ENCODE measurements at regions not wholly inside any gene's neighbourhood (a gene's known extent, or its start where the extent isn't known, plus 50 kb on each side); places are given as distances from the start of the nearest gene placed in this dataset.
"Not testable (repeated sequence)": the region's sequence is repeated elsewhere in the genome, so short reads cannot be mapped to it uniquely, and the experiment has no call there.

DNA sequence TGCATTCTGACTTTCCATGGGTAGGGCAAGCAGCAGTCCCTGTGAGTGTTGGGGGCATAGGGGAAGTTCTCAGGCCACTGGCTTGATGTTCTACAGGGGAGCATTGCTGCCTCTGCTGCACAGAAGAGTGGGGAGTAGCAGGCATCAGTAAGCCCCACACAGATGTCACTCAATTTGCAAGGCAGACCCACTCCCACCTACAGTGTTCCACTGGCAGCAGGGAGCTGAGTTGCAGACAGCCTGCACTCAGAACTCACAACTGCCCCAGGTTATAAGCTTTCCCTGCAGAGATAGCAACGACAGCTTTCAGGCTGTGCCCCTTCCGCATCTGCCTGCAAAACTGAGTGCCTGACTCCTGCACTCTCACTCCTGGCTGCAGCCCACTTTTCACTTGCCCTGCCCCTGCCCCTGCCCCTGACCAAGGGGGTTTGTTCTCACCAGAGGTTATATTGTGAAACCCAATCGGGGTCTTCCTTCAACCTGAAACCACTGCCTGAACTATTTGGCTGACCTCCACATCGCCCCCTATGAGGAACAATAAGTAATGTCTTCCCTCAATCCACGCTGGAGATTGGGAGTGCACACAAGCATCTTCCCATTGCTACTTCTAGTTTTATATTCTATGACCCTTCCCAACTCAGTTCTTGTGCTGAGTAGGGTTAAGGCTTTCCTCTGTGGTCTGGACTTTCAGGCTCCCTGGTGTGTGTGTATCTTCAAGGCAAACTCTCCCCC lies 227.4 kb upstream of the CXorf51B start:
- Mint-ChIP-seq H3K4me1 (no peaks in the 10 kb centered on the region), H3K27ac (no peak overlapping the region), H3K9me3 (ENCODE audit: low read depth) (peaks cover 3% of the 10 kb centered on the region), H3K4me3 (no peak overlapping the region), H3K36me3 (ENCODE audit: low read depth) (no peaks in the 10 kb centered on the region), H3K27me3 (no peaks in the 10 kb centered on the region)
- no peak for DNase-seq
- intact Hi-C loops (cut with DNase I, micrococcal nuclease) = no loop called here
- ATAC-seq = no peak
- CTCF ChIA-PET = no interaction called here
- POLR2A ChIA-PET = no interaction called here

DNA sequence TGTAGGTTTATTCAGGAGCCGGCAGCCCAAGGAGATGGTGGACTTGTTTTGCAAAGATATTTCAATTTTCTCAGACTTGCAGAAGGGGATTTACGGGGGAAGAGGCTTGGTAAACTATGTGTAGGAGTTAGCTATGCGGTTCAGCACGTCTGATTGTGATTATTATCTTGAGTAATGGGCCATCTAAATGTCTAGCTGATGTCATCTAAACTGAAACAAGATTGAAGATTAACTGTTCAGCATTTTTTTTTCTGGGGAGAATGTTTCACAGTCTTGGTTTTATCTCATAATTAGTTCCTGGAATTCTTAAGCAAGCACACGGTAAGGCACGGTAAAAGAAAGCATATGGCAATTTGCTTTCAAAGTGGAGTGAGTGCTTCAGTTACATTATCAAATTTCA lies 207.3 kb upstream of the CXorf51B start:
- Mint-ChIP-seq H3K27me3 (no peaks in the 10 kb centered on the region), H3K36me3 (ENCODE audit: low read depth) (no peaks in the 10 kb centered on the region), H3K4me3 (no peak overlapping the region), H3K4me1 (no peaks in the 10 kb centered on the region), H3K27ac (no peak overlapping the region), H3K9me3 (ENCODE audit: low read depth) (peaks cover under 1% of the 10 kb centered on the region)
- POLR2A ChIA-PET = no interaction called here
- intact Hi-C loops (cut with DNase I, micrococcal nuclease) = no loop called here
- DNase-seq = no peak
- CTCF ChIA-PET = no interaction called here
- ATAC-seq = no peak

DNA sequence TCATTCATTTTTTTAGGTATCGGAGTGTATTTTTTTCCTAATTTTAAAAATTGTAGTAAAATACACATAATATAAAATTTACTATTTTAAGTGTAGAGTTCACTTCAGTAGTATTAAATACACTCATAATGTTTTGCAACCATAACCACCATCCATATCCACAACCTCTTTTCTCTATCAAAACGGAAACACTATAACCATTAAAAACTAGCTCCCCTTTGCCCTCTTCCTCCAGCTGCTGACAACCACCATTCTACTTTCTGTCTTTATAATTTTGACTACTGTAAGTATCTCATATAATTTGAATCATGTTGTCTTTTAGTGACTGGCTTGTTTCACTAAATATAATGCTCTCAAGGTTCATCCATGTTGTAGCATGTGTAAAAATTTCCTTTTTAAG lies 205.4 kb upstream of the CXorf51B start:
- H3K36me3 Mint-ChIP-seq (ENCODE audit: low read depth) = no peaks in the 10 kb centered on the region
- ATAC-seq (no peak), DNase-seq (no peak)
- H3K27ac Mint-ChIP-seq = no peak overlapping the region
- no peaks in the 10 kb centered on the region for H3K4me1 Mint-ChIP-seq
- no peaks in the 10 kb centered on the region for H3K27me3 Mint-ChIP-seq
- intact Hi-C loops (cut with DNase I, micrococcal nuclease) = no loop called here
- POLR2A ChIA-PET = no interaction called here
- CTCF ChIA-PET = no interaction called here
- no peak overlapping the region for H3K4me3 Mint-ChIP-seq
- H3K9me3 Mint-ChIP-seq (ENCODE audit: low read depth) = no peaks in the 10 kb centered on the region

- intact Hi-C loops (cut with DNase I, micrococcal nuclease) = no loop called here
- ATAC-seq = no peak
Measured at GRCh38 chrX:146614663-146615478, 194.7 kb upstream of the CXorf51B start.

DNA sequence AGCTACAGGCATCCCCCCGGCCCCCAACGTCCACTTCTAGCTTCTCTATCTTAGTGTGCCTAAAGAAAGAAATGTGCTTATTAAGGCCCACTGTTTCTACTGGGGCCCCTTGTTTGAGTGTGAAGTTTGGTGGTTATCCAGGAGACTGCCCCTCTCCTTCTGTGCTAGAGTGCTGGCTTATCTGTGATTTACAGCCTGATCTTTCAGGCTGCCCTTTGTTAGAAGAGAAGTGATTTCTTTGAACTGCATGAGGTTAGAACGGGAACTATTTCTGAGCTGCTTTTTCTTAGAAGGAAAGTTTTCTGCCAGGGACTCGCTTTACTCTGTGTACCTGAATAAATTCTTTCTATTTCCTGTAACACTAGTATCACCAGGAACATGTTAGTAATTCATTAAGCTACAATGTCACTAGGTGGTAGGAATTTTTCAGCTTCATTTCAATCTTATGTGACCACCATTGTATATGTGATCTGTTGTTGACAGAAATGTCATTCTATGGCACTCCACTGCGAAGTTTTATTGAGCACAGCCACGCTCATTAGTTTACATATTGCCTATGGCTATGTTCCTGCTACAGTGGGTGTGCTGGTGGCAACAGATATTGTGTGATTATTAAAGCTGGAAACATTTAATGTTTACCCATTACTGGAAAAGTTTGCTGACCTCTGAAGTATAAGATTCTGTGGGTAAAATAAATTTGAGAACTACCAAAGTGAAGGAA lies 193.8 kb upstream of the CXorf51B start:
- Mint-ChIP-seq H3K27ac (no peak overlapping the region), H3K36me3 (ENCODE audit: low read depth) (no peaks in the 10 kb centered on the region), H3K27me3 (no peaks in the 10 kb centered on the region), H3K4me1 (no peaks in the 10 kb centered on the region), H3K4me3 (no peak overlapping the region), H3K9me3 (ENCODE audit: low read depth) (peaks cover 1% of the 10 kb centered on the region)
- POLR2A ChIA-PET = no interaction called here
- no peak for ATAC-seq
- intact Hi-C loops (cut with DNase I, micrococcal nuclease) = no loop called here
- DNase-seq = no peak
- CTCF ChIA-PET = no interaction called here

More at GRCh38 chrX:146614663-146615478, 194.7 kb upstream of the CXorf51B start:
- POLR2A ChIA-PET = no interaction called here
- H3K4me3 Mint-ChIP-seq = no peak overlapping the region
- peaks cover 1% of the 10 kb centered on the region for H3K9me3 Mint-ChIP-seq (ENCODE audit: low read depth)
- no peaks in the 10 kb centered on the region for H3K27me3 Mint-ChIP-seq
- H3K27ac Mint-ChIP-seq = no peak overlapping the region
- DNase-seq = no peak
- H3K4me1 Mint-ChIP-seq = no peaks in the 10 kb centered on the region
- CTCF ChIA-PET = no interaction called here
- H3K36me3 Mint-ChIP-seq (ENCODE audit: low read depth) = no peaks in the 10 kb centered on the region

DNA sequence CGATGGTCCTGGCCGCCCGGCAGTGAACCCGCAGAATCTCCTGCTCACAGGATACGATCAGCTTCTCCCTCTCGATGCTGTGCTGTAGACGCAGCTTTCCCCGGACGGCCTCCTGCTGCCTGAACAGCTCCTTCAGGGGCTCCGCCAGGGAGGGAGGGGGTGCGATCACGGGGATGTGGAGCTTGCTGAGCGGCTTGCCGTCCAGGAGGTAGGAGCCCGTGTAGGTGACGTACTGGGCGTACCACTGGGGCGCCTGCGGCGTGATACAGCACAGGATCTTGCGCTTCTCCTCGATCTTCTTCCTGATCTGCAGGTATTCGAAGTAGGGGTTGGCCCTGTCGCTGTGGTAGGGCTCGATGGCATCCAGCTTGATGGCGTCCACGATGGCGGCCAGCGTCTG lies 189.6 kb upstream of the CXorf51B start:
- H3K9me3 Mint-ChIP-seq (ENCODE audit: low read depth); ATAC-seq; intact Hi-C loops (cut with DNase I, micrococcal nuclease); H3K4me3 Mint-ChIP-seq; H3K27me3 Mint-ChIP-seq; DNase-seq; H3K36me3 Mint-ChIP-seq (ENCODE audit: low read depth); POLR2A ChIA-PET; H3K27ac Mint-ChIP-seq; CTCF ChIA-PET; H3K4me1 Mint-ChIP-seq: not testable (repeated sequence)

DNA sequence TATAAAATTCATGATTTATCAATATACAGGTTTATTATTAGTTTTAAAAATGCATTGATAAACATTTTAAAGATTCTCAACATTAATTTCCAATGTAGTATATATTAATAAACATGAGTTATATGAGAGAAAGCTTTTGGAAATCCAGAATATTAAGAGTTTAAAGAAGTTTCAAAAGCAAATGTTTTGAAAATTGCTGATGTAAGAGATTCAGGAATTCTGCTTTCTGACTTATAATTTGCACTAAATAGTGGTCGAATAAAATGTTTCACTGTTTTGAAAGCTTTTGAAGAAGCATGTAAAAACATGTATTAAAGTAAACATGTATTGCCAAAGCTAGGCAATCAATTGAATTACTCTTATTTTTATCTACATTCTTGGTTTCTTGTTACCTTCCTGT lies 151.2 kb upstream of the CXorf51B start:
- H3K27ac Mint-ChIP-seq = no peak overlapping the region
- H3K4me3 Mint-ChIP-seq = no peak overlapping the region
- peaks cover 6% of the 10 kb centered on the region for H3K9me3 Mint-ChIP-seq (ENCODE audit: low read depth)
- no peak for DNase-seq
- ChIA-PET CTCF (no interaction called here), POLR2A (no interaction called here)
- no peaks in the 10 kb centered on the region for H3K36me3 Mint-ChIP-seq (ENCODE audit: low read depth)
- no peaks in the 10 kb centered on the region for H3K27me3 Mint-ChIP-seq
- intact Hi-C loops (cut with DNase I, micrococcal nuclease) = no loop called here
- ATAC-seq = no peak
- no peaks in the 10 kb centered on the region for H3K4me1 Mint-ChIP-seq

- Mint-ChIP-seq H3K36me3 (ENCODE audit: low read depth) (no peaks in the 10 kb centered on the region), H3K9me3 (ENCODE audit: low read depth) (peaks cover 2% of the 10 kb centered on the region), H3K4me3 (no peak overlapping the region), H3K4me1 (no peaks in the 10 kb centered on the region), H3K27me3 (no peaks in the 10 kb centered on the region), H3K27ac (no peak overlapping the region)
- CTCF ChIA-PET = interaction anchor here (0.9 kb wide), 1 partner anchor 46 kb away, joined by 3 read pairs; no protein-coding TSS in a partner anchor
- POLR2A ChIA-PET = no interaction called here
- ATAC-seq (no peak), DNase-seq (no peak)
- intact Hi-C loops (cut with DNase I, micrococcal nuclease) = no loop called here
Measured at GRCh38 chrX:146707781-146708180, 101.8 kb upstream of the CXorf51B start.

- ATAC-seq; intact Hi-C loops (cut with DNase I, micrococcal nuclease); H3K4me3 Mint-ChIP-seq; CTCF ChIA-PET; H3K27ac Mint-ChIP-seq; POLR2A ChIA-PET; H3K36me3 Mint-ChIP-seq (ENCODE audit: low read depth); DNase-seq; H3K9me3 Mint-ChIP-seq (ENCODE audit: low read depth); H3K27me3 Mint-ChIP-seq; H3K4me1 Mint-ChIP-seq: not testable (repeated sequence)
Measured at GRCh38 chrX:146708866-146709265, 100.7 kb upstream of the CXorf51B start.

DNA sequence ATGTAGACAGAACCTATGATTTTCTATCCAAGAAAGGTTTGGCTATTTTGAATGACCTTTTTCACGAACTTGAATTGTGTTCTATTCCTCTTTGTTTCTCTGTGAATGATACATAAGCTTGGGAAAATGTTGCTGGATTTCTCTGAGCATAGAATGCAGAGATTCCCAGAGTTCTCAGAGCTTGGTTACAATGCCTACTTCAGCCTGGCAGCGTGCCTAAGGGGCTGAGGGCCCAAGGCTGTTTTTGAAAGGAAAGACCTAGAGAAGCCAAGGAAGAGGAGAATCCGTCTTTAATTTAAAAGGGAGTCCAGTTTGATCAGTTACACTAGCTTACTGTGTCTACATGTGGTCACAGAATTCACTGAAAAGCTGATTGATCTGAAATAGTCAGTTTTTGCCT lies 55.3 kb upstream of the CXorf51B start:
- no peak overlapping the region for H3K4me3 Mint-ChIP-seq
- ATAC-seq = no peak
- no peak overlapping the region for H3K27ac Mint-ChIP-seq
- no peaks in the 10 kb centered on the region for H3K4me1 Mint-ChIP-seq
- intact Hi-C loops (cut with DNase I, micrococcal nuclease) = no loop called here
- H3K36me3 Mint-ChIP-seq (ENCODE audit: low read depth) = no peaks in the 10 kb centered on the region
- H3K9me3 Mint-ChIP-seq (ENCODE audit: low read depth) = peaks cover 8% of the 10 kb centered on the region
- no peaks in the 10 kb centered on the region for H3K27me3 Mint-ChIP-seq
- POLR2A ChIA-PET = no interaction called here
- CTCF ChIA-PET = no interaction called here
- DNase-seq = no peak

- H3K9me3 Mint-ChIP-seq (ENCODE audit: low read depth) = peaks cover 12% of the 10 kb centered on the region
- CTCF ChIA-PET = no interaction called here
Measured at GRCh38 chrX:146755214-146755613, 54.4 kb upstream of the CXorf51B start.

More at GRCh38 chrX:146755214-146755613, 54.4 kb upstream of the CXorf51B start:
- Mint-ChIP-seq H3K27ac (no peak overlapping the region), H3K4me1 (no peaks in the 10 kb centered on the region), H3K27me3 (no peaks in the 10 kb centered on the region), H3K4me3 (no peak overlapping the region), H3K36me3 (ENCODE audit: low read depth) (no peaks in the 10 kb centered on the region)
- POLR2A ChIA-PET = no interaction called here
- DNase-seq (no peak), ATAC-seq (no peak)
- intact Hi-C loops (cut with DNase I, micrococcal nuclease) = no loop called here
